ENCODE measurements at regions not wholly inside any gene's neighbourhood (a gene's known extent, or its start where the extent isn't known, plus 50 kb on each side); places are given as distances from the start of the nearest gene placed in this dataset.

- peaks cover 11% of the 10 kb centered on the region for H3K4me1 ChIP-seq (ENCODE audit: control insufficient read depth, insufficient read depth, low read length)
- no peak for TF ChIP-seq CTCF (conservative IDR thresholded peaks at IDR 0.05)
- peaks cover 16% of the 10 kb centered on the region for H3K4me1 Mint-ChIP-seq
- H3K36me3 Mint-ChIP-seq (ENCODE audit: low read depth) = no peaks in the 10 kb centered on the region
- H3K27ac Mint-ChIP-seq = no peak overlapping the region
- peaks cover 10% of the 10 kb centered on the region for H3K27me3 Mint-ChIP-seq (ENCODE audit: insufficient read depth)
- no peaks in the 10 kb centered on the region for H3K9me3 Mint-ChIP-seq
- DNase-seq = no peak
- H3K9ac ChIP-seq (ENCODE audit: extremely low read depth, low read length, poor library complexity, severe bottlenecking) = no peak overlapping the region
- no peaks in the 10 kb centered on the region for H3K36me3 ChIP-seq (ENCODE audit: control insufficient read depth, insufficient read depth, low read length)
- no peaks in the 10 kb centered on the region for H3K27me3 ChIP-seq (ENCODE audit: control insufficient read depth, insufficient read depth, low read length, poor library complexity, severe bottlenecking)
- no peak overlapping the region for H3K4me3 ChIP-seq (ENCODE audit: low read length)
- H3K4me3 Mint-ChIP-seq = no peak overlapping the region
- H3K27ac ChIP-seq (ENCODE audit: low read depth, low read length) = no peak overlapping the region
- no peaks in the 10 kb centered on the region for H3K9me3 ChIP-seq (ENCODE audit: control insufficient read depth, low read length)
Observed at GRCh38 chr5:175325681-175326080, 118.3 kb downstream of the DRD1 start.

GRCh38 chr5:175321927-175322532 lies 122.0 kb downstream of the DRD1 start:
- 16 to 43% methylated on average over 2 to 3 of the region's 3 CpGs for WGBS, 2 experiments (ENCODE audit: insufficient coverage in 1 of 2, insufficient read length in 1 of 2)
- Mint-ChIP-seq H3K4me3 (no peak overlapping the region), H3K27me3 (ENCODE audit: insufficient read depth) (peaks cover 4% of the 10 kb centered on the region), H3K27ac (no peak overlapping the region), H3K4me1 (peaks cover 6% of the 10 kb centered on the region), H3K9me3 (no peaks in the 10 kb centered on the region), H3K36me3 (ENCODE audit: low read depth) (no peaks in the 10 kb centered on the region)
- Histone ChIP-seq H3K27ac (ENCODE audit: low read depth, low read length) (no peak overlapping the region), H3K36me3 (ENCODE audit: control insufficient read depth, insufficient read depth, low read length) (no peaks in the 10 kb centered on the region), H3K9me3 (ENCODE audit: control insufficient read depth, low read length) (no peaks in the 10 kb centered on the region), H3K4me1 (ENCODE audit: control insufficient read depth, insufficient read depth, low read length) (peaks cover 4% of the 10 kb centered on the region), H3K4me3 (ENCODE audit: low read length) (no peak overlapping the region), H3K9ac (ENCODE audit: extremely low read depth, low read length, poor library complexity, severe bottlenecking) (no peak overlapping the region), H3K27me3 (ENCODE audit: control insufficient read depth, insufficient read depth, low read length, poor library complexity, severe bottlenecking) (no peaks in the 10 kb centered on the region)
- TF ChIP-seq CTCF (conservative IDR thresholded peaks at IDR 0.05) = no peak
- DNase-seq = peak; percentile 90

- no peaks in the 10 kb centered on the region for H3K9me3 ChIP-seq (ENCODE audit: control insufficient read depth, low read length)
- no peak overlapping the region for H3K27ac ChIP-seq (ENCODE audit: low read depth, low read length)
- H3K27me3 Mint-ChIP-seq (ENCODE audit: insufficient read depth) = peaks cover 4% of the 10 kb centered on the region
- H3K36me3 ChIP-seq (ENCODE audit: control insufficient read depth, insufficient read depth, low read length) = no peaks in the 10 kb centered on the region
- H3K9ac ChIP-seq (ENCODE audit: extremely low read depth, low read length, poor library complexity, severe bottlenecking) = no peak overlapping the region
- no peaks in the 10 kb centered on the region for H3K36me3 Mint-ChIP-seq (ENCODE audit: low read depth)
- no peaks in the 10 kb centered on the region for H3K4me1 Mint-ChIP-seq
- TF ChIP-seq CTCF (conservative IDR thresholded peaks at IDR 0.05) = no peak
- no peak overlapping the region for H3K4me3 ChIP-seq (ENCODE audit: low read length)
- H3K9me3 Mint-ChIP-seq = no peaks in the 10 kb centered on the region
- no peak for DNase-seq
- H3K27me3 ChIP-seq (ENCODE audit: control insufficient read depth, insufficient read depth, low read length, poor library complexity, severe bottlenecking) = peaks cover 14% of the 10 kb centered on the region
- no peaks in the 10 kb centered on the region for H3K4me1 ChIP-seq (ENCODE audit: control insufficient read depth, insufficient read depth, low read length)
- H3K27ac Mint-ChIP-seq = no peak overlapping the region
- WGBS, 2 experiments (ENCODE audit: insufficient coverage in 1 of 2, insufficient read length in 1 of 2) = 51% methylated on average over 2 of the region's 2 CpGs; no CpG with 5 or more reads in 1 of the 2 experiments
- H3K4me3 Mint-ChIP-seq = no peak overlapping the region
Observed at GRCh38 chr5:175319199-175319598, 124.8 kb downstream of the DRD1 start.

All from endodermal cell (in vitro differentiated cells).